H1 (cell line): ENCODE measurements at regions not wholly inside any gene's neighbourhood (a gene's known extent, or its start where the extent isn't known, plus 50 kb on each side); places are given as distances from the start of the nearest gene placed in this dataset.

Experiments used
- CTCF ChIA-PET: fragments of 300-600 bp; sonication (Branson Sonifier 250); formaldehyde crosslinking; loops from one replicate; lab custom pipeline; 2021; ENCODE audit not compliant: partially characterized antibody; lab: Charles Lee
- POLR2A ChIA-PET: fragments of 300-600 bp; sonication (Branson Sonifier 250); formaldehyde crosslinking; loops from one replicate; lab custom pipeline; 2021; ENCODE audit warnings: inconsistent platforms; ENCODE audit not compliant: partially characterized antibody; lab: Charles Lee
- DNase-seq, 2 experiments: peaks; one replicate each; pipeline versions ENCODE4 v3.0.0 to v3.0.0-alpha.2; 2010 to 2022; ENCODE audit warnings: low spot score in 2 of 2, low read depth in 1 of 2, mixed read lengths in 1 of 2
- FAIRE-seq: peaks from 2 replicates; lab custom pipeline; 2011; peaks lifted over from hg19 to GRCh38; lab: Jason Lieb, UNC
- H2AFZ ChIP-seq: 2 replicates; pipeline ENCODE4 v1.8.1; 2012; ENCODE audit warnings: low read length, inconsistent platforms
- H2AK5ac ChIP-seq: 2 replicates; pipeline ENCODE4 v1.6.1; 2013; ENCODE audit warnings: low read depth, low read length
- H2BK120ac ChIP-seq: replicated peaks from 2 replicates; pipeline ENCODE3; 2013; ENCODE audit warnings: low read depth, low read length, inconsistent platforms
- H2BK12ac ChIP-seq: 2 replicates; pipeline ENCODE4 v1.6.1; 2013; ENCODE audit warnings: low read depth, low read length
- H2BK15ac ChIP-seq: 2 replicates; pipeline ENCODE4 v1.6.1; 2013; ENCODE audit warnings: low read length
- H2BK20ac ChIP-seq: 2 replicates; pipeline ENCODE4 v1.6.1; 2013; ENCODE audit warnings: low read length
- H2BK5ac ChIP-seq: 2 replicates; pipeline ENCODE4 v1.6.1; 2013; ENCODE audit warnings: low read depth, low read length
- H3K14ac ChIP-seq: 2 replicates; pipeline ENCODE4 v1.6.1; 2013; ENCODE audit warnings: inconsistent platforms; ENCODE audit not compliant: insufficient read length
- H3K18ac ChIP-seq: 2 replicates; pipeline ENCODE4 v1.6.1; 2013; ENCODE audit warnings: low read length; ENCODE audit errors: extremely low read depth
- H3K23ac ChIP-seq: 2 replicates; pipeline ENCODE4 v1.6.1; 2013; ENCODE audit warnings: inconsistent platforms; ENCODE audit not compliant: insufficient read length
- H3K23me2 ChIP-seq: 2 replicates; pipeline ENCODE4 v1.6.1; 2013; ENCODE audit warnings: low read depth, low read length
- H3K27ac ChIP-seq: 2 replicates; pipeline ENCODE4 v1.6.1; 2011; ENCODE audit warnings: low read depth, low read length, inconsistent platforms
- H3K27me3 ChIP-seq, 4 experiments: replicated peaks in 1 of 4; 1 replicate in 1 of 4; 2 replicates in 3 of 4; pipeline versions ENCODE4 v1.6.1 to v1.8.1; 2011 to 2013; ENCODE audit warnings: low read length in 3 of 4, mild to moderate bottlenecking in 3 of 4, inconsistent platforms in 2 of 4, mixed read lengths in 2 of 4, moderate library complexity in 1 of 4; ENCODE audit not compliant: control insufficient read depth in 3 of 4, insufficient read depth in 3 of 4; ENCODE audit errors: extremely low read depth in 1 of 4
- H3K36me3 ChIP-seq, 4 experiments: 2 replicates each; pipeline versions ENCODE4 v1.6.1 to v1.8.1; 2011 to 2013; ENCODE audit warnings: mild to moderate bottlenecking in 4 of 4, low read length in 3 of 4, moderate library complexity in 2 of 4, control low read depth in 1 of 4, inconsistent platforms in 1 of 4; ENCODE audit not compliant: insufficient read depth in 4 of 4, control insufficient read depth in 2 of 4
- H3K4ac ChIP-seq: replicated peaks from 2 replicates; pipeline ENCODE3; 2013; ENCODE audit warnings: low read length, low read depth, mixed read lengths, inconsistent platforms; ENCODE audit not compliant: insufficient read length
- H3K4me1 ChIP-seq, 4 experiments: replicated peaks in 1 of 4; 1 replicate in 1 of 4; 2 replicates in 3 of 4; pipeline versions ENCODE4 v1.6.1 to v1.8.1; 2011 to 2013; ENCODE audit warnings: low read length in 3 of 4, inconsistent platforms in 2 of 4, mixed read lengths in 1 of 4; ENCODE audit not compliant: insufficient read depth in 4 of 4, control insufficient read depth in 3 of 4
- H3K4me2 ChIP-seq, 2 experiments: 2 replicates each; pipeline versions ENCODE4 v1.6.1 to v1.8.1; 2011 to 2013; ENCODE audit warnings: low read depth in 2 of 2, low read length in 2 of 2, control low read depth in 1 of 2, inconsistent platforms in 1 of 2, mild to moderate bottlenecking in 1 of 2; ENCODE audit not compliant: insufficient read depth in 1 of 2
- H3K4me3 ChIP-seq, 4 experiments: fragments of 200-600, 300-600 bp in 1 of 4; sonication (generic), shearing (Covaris generic), sonication (Bioruptor Twin) in 1 of 4; 2 replicates each; pipeline versions ENCODE4 v1.5.1 to v1.8.1; 2011 to 2016; ENCODE audit warnings: low read length in 4 of 4, low read depth in 3 of 4, control low read depth in 2 of 4, inconsistent platforms in 2 of 4, mild to moderate bottlenecking in 2 of 4, mixed read lengths in 1 of 4, moderate library complexity in 1 of 4; ENCODE audit not compliant: insufficient read depth in 2 of 4; ENCODE audit errors: extremely low read depth in 1 of 4
- H3K56ac ChIP-seq: replicated peaks from 2 replicates; pipeline ENCODE3; 2013; ENCODE audit warnings: low read depth, mild to moderate bottlenecking, mixed read lengths, low read length, inconsistent platforms; ENCODE audit not compliant: insufficient read length
- H3K79me1 ChIP-seq: 2 replicates; pipeline ENCODE4 v1.6.1; 2013; ENCODE audit warnings: low read depth, low read length, control low read depth
- H3K79me2 ChIP-seq, 2 experiments: 2 replicates each; pipeline versions ENCODE4 v1.6.1 to v1.8.1; 2012 to 2013; ENCODE audit warnings: low read length in 2 of 2, mild to moderate bottlenecking in 2 of 2, inconsistent platforms in 1 of 2; ENCODE audit not compliant: insufficient read depth in 2 of 2, control insufficient read depth in 1 of 2
- H3K9ac ChIP-seq, 4 experiments: replicated peaks in 1 of 4; 1 replicate in 1 of 4; 2 replicates in 3 of 4; pipeline versions ENCODE4 v1.6.1 to v1.8.1; 2011 to 2013; ENCODE audit warnings: low read depth in 3 of 4, low read length in 3 of 4, control low read depth in 2 of 4, mild to moderate bottlenecking in 2 of 4, moderate library complexity in 2 of 4, inconsistent platforms in 1 of 4; ENCODE audit errors: extremely low read depth in 1 of 4
- H3K9me3 ChIP-seq, 2 experiments: 2 replicates each; pipeline versions ENCODE4 v1.6.1 to v1.8.1; 2012 to 2013; ENCODE audit warnings: mild to moderate bottlenecking in 2 of 2, moderate library complexity in 2 of 2, control low read depth in 1 of 2, inconsistent platforms in 1 of 2, low read depth in 1 of 2, low read length in 1 of 2, mixed read lengths in 1 of 2; ENCODE audit not compliant: insufficient read depth in 2 of 2
- H4K20me1 ChIP-seq, 2 experiments: replicated peaks in 1 of 2; 2 replicates each; pipeline versions ENCODE3 to v1.8.1; 2011 to 2013; ENCODE audit warnings: inconsistent platforms in 2 of 2, low read length in 2 of 2, mild to moderate bottlenecking in 1 of 2; ENCODE audit not compliant: insufficient read depth in 2 of 2, control insufficient read depth in 1 of 2
- H4K5ac ChIP-seq: 2 replicates; pipeline ENCODE4 v1.6.1; 2013; ENCODE audit warnings: low read length, low read depth, mixed read lengths, inconsistent platforms; ENCODE audit not compliant: insufficient read length
- H4K8ac ChIP-seq: 2 replicates; pipeline ENCODE4 v1.8.0; 2013; ENCODE audit warnings: mild to moderate bottlenecking, moderate library complexity, low read length, inconsistent platforms; ENCODE audit not compliant: insufficient read depth; ENCODE audit errors: extremely low read depth
- H4K91ac ChIP-seq: replicated peaks from 2 replicates; pipeline ENCODE3; 2013; ENCODE audit warnings: low read length, mixed read lengths, inconsistent platforms; ENCODE audit not compliant: insufficient read length
- ATF3 ChIP-seq: IDR thresholded peaks from 2 replicates; pipeline ENCODE4 v1.6.1; 2011; ENCODE audit warnings: low read depth, mild to moderate bottlenecking, low read length; ENCODE audit not compliant: insufficient read depth
- BCL11A ChIP-seq, 2 experiments: IDR thresholded peaks; one replicate each; pipeline ENCODE4 v1.6.1; 2011; ENCODE audit warnings: low read depth in 2 of 2, low read length in 2 of 2, mild to moderate bottlenecking in 2 of 2
- CHD2 ChIP-seq: IDR thresholded peaks from 2 replicates; pipeline ENCODE4 v1.6.1; 2012; ENCODE audit warnings: low read length, improper control_type of control experiment
- CTBP2 ChIP-seq: IDR thresholded peaks from 2 replicates; pipeline ENCODE4 v1.7.0; 2011; ENCODE audit warnings: borderline replicate concordance, mild to moderate bottlenecking, moderate library complexity, mixed read lengths, low read length; ENCODE audit not compliant: insufficient read depth, insufficient read length
- EGR1 ChIP-seq: IDR thresholded peaks from 2 replicates; pipeline ENCODE4 v1.6.1; 2011; ENCODE audit warnings: low read depth, low read length, borderline replicate concordance
- EZH2 ChIP-seq: fragments of 200-600 bp; sonication (generic); IDR thresholded peaks from 2 replicates; pipeline ENCODE4 v1.7.1; 2012; ENCODE audit warnings: low read depth, mild to moderate bottlenecking, moderate library complexity, low read length, inconsistent platforms; ENCODE audit not compliant: severe bottlenecking
- GABPA ChIP-seq: IDR thresholded peaks from 2 replicates; pipeline ENCODE4 v1.6.1; 2011; ENCODE audit warnings: mild to moderate bottlenecking, low read length, moderate library complexity, borderline replicate concordance; ENCODE audit not compliant: insufficient read depth
- KDM5A ChIP-seq: fragments of 200-600 bp; IDR thresholded peaks from 2 replicates; pipeline ENCODE4 v1.7.1; 2012; ENCODE audit warnings: mild to moderate bottlenecking, low read length, inconsistent platforms, mixed read lengths
- SAP30 ChIP-seq: fragments of 300-600 bp; sonication (generic); IDR thresholded peaks from 2 replicates; pipeline ENCODE4 v1.7.1; 2012; ENCODE audit warnings: low read length, moderate library complexity, mild to moderate bottlenecking, inconsistent platforms; ENCODE audit not compliant: insufficient read depth, insufficient replicate concordance
- YY1 ChIP-seq: IDR thresholded peaks from 2 replicates; pipeline ENCODE4 v1.6.1; 2011; ENCODE audit warnings: low read depth, mild to moderate bottlenecking, low read length
- WGBS, 2 experiments: shearing (Covaris generic) in 1 of 2; methylation state at CpG; one replicate each; pipeline versions ENCODE4 v1.1.6 to v1.1.7; 2013 to 2015; ENCODE audit warnings: low lambda C conversion rate in 2 of 2, mixed read lengths in 2 of 2, inconsistent platforms in 1 of 2, low coverage in 1 of 2, missing lambda C conversion rate in 1 of 2; ENCODE audit not compliant: insufficient replicate concordance in 2 of 2, insufficient coverage in 1 of 2, insufficient read length in 1 of 2; ENCODE audit errors: extremely low coverage in 1 of 2, missing lambda C conversion rate in 1 of 2; 5-methylcytosine and 5-hydroxymethylcytosine counted together

DNA sequence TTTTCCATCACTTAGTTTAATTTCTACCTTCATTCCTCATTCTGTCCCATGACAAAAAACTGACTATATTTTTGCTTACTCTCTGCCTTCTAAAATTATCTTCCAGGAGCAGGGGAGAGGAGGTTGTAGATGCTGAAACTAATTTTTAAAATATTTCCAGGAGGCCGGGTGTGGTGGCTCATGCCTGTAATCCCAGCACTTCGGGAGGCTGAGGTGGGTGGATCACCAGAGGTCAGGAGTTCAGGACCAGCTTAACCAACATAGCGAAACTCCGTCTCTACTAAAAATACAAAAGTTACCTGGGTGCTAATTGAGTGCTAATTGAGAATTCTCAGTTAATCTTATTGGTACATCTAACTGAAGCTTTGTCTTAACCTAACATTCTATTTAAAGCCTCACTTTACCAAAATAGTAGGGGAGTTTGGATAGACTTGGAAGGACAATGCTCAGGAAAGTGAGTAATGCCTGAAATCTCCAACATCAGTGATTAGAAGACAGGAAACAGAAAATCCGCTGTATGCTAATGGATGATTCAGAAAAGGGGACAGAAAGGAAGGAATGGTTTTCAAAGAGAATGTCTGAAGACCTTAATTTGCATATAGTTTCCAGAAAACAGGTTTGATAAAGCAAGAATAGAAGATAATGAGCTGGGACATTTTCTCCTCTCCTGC, 336.1 kb downstream of the GBE1 start:
- no peak overlapping the region for H4K8ac ChIP-seq
- DNase-seq: peak in 1 of 2 experiments; percentile 9
- no peak overlapping the region for H3K18ac ChIP-seq
- H3K4ac ChIP-seq: no peak overlapping the region
- H4K20me1 ChIP-seq: no peaks in the 10 kb centered on the region
- no peaks in the 10 kb centered on the region for H3K36me3 ChIP-seq
- no peak overlapping the region for H2AK5ac ChIP-seq
- ChIA-PET POLR2A (no interaction called here), CTCF (interaction anchor here (2.1 kb wide), 1 partner anchor 219 kb away, joined by 7 read pairs; no protein-coding TSS in a partner anchor)
- no peak overlapping the region for H3K4me3 ChIP-seq
- no peak overlapping the region for H2BK5ac ChIP-seq
- no peak overlapping the region for H3K4me2 ChIP-seq
- no peak overlapping the region for H3K56ac ChIP-seq
- H3K4me1 ChIP-seq: peaks cover 0 to 8% (median 2%) of the 10 kb centered on the region in 4 experiments; a peak in 3 of 7 replicates
- H2BK12ac ChIP-seq: no peak overlapping the region
- peaks cover 0 to 3% of the 10 kb centered on the region in 2 experiments; a peak in 1 of 4 replicates for H3K9me3 ChIP-seq
- no peak overlapping the region for H4K91ac ChIP-seq
- no peaks in the 10 kb centered on the region for H3K79me2 ChIP-seq
- H2BK120ac ChIP-seq: no peak overlapping the region
- H2AFZ ChIP-seq: no peak overlapping the region
- no peak overlapping the region for H2BK20ac ChIP-seq
- no peaks in the 10 kb centered on the region for H3K79me1 ChIP-seq
- no peak for FAIRE-seq
- no peaks in the 10 kb centered on the region for H3K23me2 ChIP-seq
- 91% methylated on average over 5 of the region's 5 CpGs; no CpG with 5 or more reads in 1 of the 2 experiments for WGBS, 2 experiments
- no peaks in the 10 kb centered on the region for H3K27me3 ChIP-seq
- H3K9ac ChIP-seq: no peak overlapping the region
- no peak overlapping the region for H3K27ac ChIP-seq
- no peak overlapping the region for H2BK15ac ChIP-seq
- H4K5ac ChIP-seq: no peak overlapping the region
- H3K23ac ChIP-seq: no peak overlapping the region
- H3K14ac ChIP-seq: no peak overlapping the region
- TF ChIP-seq CHD2 (no peak), BCL11A (IDR thresholded peaks at IDR 0.05; ENCODE audit: low read depth in 2 of 2, low read length in 2 of 2) (no peak), YY1 (no peak), SAP30 (no peak), KDM5A (no peak), CTBP2 (no peak), ATF3 (no peak), GABPA (no peak), EZH2 (no peak), EGR1 (no peak)
